GM12892 (cell line): ENCODE measurements at regions not wholly inside any gene's neighbourhood (a gene's known extent, or its start where the extent isn't known, plus 50 kb on each side); places are given as distances from the start of the nearest gene placed in this dataset.

Experiments
- DNase-seq: peaks from one replicate; pipeline ENCODE4 v3.0.0; 2011; ENCODE audit not compliant: insufficient read length
- FAIRE-seq: peaks from 2 replicates; lab custom pipeline; 2011; peaks lifted over from hg19 to GRCh38; lab: Jason Lieb, UNC
- POLR2A ChIP-seq: IDR thresholded peaks from 2 replicates; pipeline ENCODE4 v1.6.1; 2011; ENCODE audit warnings: low read depth, low read length, control low read depth
- POLR2AphosphoS5 ChIP-seq: IDR thresholded peaks from 2 replicates; pipeline ENCODE4 v1.6.1; 2011; ENCODE audit warnings: low read depth, low read length, control low read depth
- TAF1 ChIP-seq: IDR thresholded peaks from 2 replicates; pipeline ENCODE4 v1.6.1; 2011; ENCODE audit warnings: low read depth, mild to moderate bottlenecking, control low read depth, low read length, borderline replicate concordance

DNA sequence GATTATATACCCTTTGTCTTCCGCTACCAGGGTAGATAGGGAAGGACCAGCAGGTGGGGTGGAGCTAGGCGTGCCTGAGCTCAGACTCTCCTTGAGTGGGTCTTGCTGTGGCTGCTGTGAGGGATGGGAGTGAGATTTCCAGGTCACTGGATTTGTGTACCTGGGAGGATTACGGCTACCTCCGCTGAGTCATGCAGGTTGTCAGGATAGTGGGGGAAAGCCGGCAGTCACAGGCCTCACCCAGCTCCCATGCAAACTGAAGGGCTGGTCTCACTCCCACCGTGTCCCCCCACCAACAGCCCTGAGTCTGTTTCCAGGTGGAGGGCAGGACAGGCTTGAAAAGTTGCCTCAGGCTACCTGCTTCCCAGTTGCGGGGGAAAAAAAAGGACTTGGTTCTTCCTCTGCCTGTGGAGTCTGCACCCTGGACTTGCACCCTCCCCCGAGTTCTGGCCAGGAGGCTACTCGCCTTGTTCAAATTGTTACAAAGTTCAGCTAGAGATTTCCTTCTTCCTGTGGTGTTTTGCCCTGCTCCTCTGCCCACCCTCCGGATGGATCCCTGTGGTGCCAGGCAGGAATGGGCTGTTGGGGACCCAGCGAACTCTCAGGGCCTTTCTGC lies 268.3 kb downstream of the VAPA start:
- DNase-seq (no peak), FAIRE-seq (no peak)
- TF ChIP-seq TAF1 (no peak), POLR2A (no peak), POLR2AphosphoS5 (no peak)

DNA sequence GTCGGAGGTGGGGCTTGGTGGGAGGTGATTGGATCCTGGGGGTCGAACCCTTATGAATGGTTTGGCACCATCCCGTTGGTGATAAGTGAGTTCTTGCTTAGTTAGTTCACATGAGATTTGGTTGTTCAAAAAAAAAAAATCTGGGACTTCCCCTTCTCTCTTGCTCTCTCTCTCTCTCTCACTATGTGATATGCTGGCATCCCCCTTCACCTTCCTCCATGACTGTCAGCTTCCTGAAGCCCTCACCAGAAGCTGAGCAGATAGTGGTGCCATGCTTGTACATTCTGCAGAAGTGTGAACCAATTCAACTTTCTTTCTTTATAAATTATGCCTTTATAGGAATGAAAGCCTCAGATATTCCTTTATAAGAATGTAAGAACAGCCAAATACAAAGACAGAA lies 269.7 kb upstream of the APCDD1 start:
- no peak for TF ChIP-seq POLR2AphosphoS5
- TF ChIP-seq TAF1: no peak
- TF ChIP-seq POLR2A: no peak
- DNase-seq (no peak), FAIRE-seq (no peak)

DNA sequence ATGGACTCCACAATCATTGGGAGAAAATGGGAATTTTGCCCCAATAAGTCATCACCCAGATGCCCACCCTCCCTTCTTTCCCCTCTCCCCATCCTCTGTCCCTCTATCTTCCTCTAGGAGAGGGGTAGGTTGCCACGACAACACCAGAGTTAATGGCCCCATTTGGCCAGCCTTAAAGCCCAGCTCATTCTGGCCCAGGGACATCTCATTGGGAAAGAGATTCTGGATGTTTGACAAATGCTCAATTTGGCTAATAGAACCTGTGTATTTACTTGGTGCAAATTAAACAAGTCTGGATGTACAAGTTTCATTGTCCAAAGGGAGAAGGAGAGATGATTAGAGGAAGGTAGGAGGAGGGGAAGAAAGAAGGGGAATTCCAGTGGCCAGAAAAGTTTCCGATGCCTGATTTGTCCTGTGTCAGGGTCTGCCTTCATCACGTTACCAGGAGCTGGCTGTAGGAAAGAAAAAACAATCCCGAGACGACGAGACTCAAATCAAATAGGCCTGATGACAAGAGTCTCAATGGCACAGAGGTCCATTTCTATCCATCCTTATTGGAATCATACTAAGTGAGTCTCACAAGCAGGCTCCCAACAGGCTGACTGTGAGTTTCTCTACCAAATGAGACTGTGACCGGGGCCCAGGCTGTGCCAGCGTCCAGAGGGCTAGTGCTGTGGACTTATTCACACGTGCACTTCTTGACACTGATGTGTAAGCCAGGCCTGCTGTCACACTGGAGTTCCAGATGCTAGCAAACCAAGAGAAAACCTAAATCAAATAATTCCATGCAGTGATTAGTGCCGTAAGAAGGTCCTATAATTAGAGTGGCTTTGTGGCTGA lies 265.2 kb upstream of the APCDD1 start:
- TF ChIP-seq POLR2AphosphoS5 (no peak), POLR2A (no peak), TAF1 (no peak)
- DNase-seq: no peak
- no peak for FAIRE-seq

DNA sequence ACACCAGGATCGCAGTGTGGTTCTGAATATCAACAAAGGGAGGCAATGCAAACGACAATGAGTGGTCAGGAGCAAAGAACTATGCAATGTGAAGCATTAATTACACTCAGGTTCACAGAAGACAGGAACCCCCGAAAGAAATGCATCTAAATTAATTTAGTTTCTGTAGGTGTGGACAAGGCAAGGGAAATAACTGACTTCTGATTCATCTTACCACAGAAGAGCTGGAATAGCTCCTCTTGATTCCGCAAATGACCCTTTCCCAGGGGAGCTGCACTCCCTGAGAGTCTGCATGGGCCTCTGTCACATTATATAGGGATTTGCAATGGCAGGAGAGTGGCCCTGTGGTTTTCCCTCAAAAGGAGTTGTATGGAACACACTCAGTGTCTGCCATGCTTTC lies 263.9 kb upstream of the APCDD1 start:
- TF ChIP-seq POLR2AphosphoS5 (no peak), POLR2A (no peak), TAF1 (no peak)
- FAIRE-seq (no peak), DNase-seq (no peak)

DNA sequence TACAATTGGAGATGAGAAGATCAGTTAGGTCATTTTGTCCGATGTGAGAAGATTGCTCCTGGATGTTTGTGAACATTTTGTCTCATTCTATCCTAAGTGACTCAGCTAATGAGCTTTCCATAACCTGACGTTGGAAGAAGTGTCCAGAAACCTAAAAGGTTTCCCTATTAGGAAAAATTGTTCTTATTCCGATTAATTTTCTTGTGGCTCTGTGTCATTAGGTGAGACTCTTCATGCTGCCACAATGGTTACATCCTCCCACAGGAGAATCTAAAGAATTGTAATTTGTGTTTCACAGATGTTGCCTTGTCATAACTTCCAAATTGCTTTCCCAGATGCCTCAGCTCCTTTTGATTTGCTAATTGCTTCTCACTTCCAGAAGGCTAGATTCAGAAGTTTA lies 261.0 kb upstream of the APCDD1 start:
- no peak for TF ChIP-seq POLR2AphosphoS5
- no peak for TF ChIP-seq TAF1
- TF ChIP-seq POLR2A: no peak
- no peak for FAIRE-seq

DNA sequence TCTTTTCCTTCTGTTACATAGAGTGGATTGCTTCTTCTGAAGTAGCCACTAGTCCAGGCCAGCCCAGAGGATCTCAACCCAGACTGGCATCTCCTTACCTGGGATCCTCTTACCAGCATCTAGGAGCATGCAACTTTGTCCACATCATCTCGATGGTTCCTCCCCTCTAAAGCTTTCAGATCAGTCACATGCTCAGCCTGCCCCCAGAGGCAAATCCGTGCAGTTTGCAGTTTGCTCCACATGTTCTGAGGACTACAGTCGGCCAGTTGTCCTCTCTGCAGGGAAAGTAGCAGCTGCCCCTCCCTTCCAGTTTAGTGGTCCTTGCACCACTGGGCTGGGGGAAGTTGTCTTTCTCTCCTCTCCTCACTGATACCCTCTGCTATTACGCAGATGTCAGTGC lies 259.8 kb upstream of the APCDD1 start:
- TF ChIP-seq TAF1: no peak
- TF ChIP-seq POLR2AphosphoS5: no peak
- no peak for TF ChIP-seq POLR2A
- FAIRE-seq: no peak
- no peak for DNase-seq

More for the DNA sequence above, 261.0 kb upstream of the APCDD1 start:
- DNase-seq: no peak

DNA sequence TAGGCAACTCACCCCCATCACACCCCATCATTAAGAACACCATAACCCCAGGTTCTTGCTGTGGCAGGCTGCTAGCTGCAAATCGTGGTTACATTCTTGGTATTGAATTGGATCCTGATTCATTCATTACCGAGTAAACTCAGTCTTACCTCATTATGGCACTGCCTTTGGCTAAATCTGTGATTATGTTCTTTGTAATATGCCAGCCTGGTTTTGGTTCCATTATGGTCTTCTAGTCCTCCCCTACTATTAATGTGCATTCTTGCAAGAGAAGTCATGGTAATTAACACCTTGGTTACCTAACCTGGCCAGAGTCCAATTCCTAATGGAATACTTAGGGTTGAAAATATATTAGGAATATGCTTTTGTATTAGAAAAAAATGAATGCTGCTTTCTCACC lies 258.9 kb upstream of the APCDD1 start:
- FAIRE-seq (no peak), DNase-seq (no peak)
- TF ChIP-seq POLR2AphosphoS5: no peak
- no peak for TF ChIP-seq POLR2A
- TF ChIP-seq TAF1: no peak

DNA sequence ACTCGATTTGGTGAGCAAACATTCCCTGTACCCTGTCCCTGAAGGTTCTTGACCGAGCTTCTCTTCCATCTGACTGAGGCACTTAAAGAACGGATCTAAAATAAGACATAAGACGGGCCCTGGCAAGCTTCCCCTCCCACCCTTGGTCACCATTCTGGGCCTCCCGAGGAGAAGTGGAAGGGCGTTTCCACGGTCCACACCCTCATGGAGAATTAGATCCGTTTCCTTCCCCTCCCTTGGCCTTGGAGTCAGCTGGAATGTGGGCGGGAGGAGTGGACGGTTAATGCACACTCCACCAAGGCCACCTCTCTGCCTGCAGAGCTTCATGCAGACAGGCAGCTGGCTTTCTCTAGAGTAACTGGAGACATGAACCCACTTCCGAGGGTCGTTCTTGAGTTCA lies 257.3 kb upstream of the APCDD1 start:
- FAIRE-seq: no peak
- DNase-seq: no peak
- TF ChIP-seq POLR2A: no peak
- TF ChIP-seq TAF1: no peak
- TF ChIP-seq POLR2AphosphoS5: no peak

DNA sequence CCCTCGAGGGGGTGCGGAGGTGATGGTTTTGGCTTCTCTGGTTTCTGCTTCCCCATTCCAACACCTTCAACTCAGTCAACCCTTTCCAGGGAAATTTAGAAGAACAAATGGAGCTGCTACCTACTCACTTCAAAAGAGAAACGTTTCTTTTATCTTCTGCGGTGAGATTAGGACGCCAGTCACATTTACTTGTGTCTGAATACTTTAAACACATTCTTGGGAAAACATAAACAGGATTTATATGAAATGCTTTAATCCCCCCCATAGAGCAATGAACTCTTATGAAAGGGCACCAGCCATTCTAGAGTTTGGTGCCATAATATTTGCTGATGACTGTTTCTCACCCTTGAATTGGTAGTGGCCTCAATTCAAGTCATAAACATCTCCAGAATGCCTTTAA lies 253.2 kb upstream of the APCDD1 start:
- TF ChIP-seq POLR2A (no peak), POLR2AphosphoS5 (no peak), TAF1 (no peak)
- no peak for FAIRE-seq
- no peak for DNase-seq

DNA sequence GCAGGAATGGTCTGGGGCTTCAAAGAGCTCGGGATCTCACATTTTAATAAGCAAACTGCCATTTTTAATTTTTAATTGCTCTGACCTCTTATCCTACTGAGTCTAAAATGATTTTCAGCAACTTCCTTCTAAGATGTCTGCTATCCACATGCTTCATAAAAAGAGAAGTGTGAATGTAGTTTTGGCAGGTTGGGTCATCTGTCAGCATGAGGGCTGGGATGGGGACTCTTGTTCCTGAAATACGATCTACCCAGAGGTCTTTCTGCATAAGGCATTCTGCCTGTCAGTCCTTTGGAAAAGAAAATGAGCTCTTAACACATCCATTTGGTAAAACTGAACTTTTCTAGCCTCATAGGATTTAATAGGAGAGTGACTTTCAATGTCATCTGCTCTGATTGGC lies 252.8 kb upstream of the APCDD1 start:
- TF ChIP-seq POLR2AphosphoS5 (no peak), TAF1 (no peak), POLR2A (no peak)
- DNase-seq (no peak), FAIRE-seq (no peak)

DNA sequence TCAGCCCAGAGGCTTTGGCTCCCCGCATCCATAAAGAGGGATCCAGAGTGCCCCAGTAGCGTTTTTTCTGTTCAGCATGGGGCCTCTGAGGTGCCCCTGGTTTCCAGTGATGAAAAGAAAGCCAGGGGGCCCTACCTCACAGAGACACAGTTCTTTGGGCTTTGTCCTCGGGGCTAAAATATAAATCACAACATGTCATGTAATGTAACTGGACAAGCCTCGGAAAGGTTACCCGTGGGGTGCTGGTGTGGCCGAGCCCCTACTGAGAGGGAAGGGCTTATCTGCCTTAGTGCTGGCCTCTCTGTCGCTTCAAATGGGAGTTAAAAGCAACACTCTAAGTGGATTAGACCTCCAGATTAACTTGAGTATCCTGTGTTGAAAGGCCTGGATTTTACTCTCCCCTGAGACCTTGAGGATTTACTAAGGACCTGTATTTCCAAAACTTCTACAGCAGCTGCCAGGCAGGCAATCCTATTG lies 251.6 kb upstream of the APCDD1 start:
- DNase-seq (no peak), FAIRE-seq (no peak)
- TF ChIP-seq POLR2A (no peak), POLR2AphosphoS5 (no peak), TAF1 (no peak)

DNA sequence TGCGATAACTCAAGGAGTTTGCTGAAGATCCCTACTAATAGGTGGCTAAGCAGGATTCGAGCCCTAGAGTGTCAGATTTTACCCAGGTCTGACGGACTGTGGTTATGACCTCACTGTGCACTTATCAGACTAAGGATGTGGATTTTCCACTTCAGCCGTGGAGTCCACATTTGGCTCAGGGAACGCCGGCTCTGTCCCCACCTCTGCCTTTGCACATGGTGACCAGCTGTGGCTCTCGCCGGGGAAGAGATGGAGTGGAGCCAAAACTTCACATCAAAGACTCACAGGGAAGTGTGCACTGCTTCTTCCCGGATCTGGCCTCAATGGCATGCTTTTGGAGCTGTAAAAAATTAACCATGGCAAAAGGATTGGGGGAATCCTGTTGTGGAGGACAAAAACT lies 249.3 kb upstream of the APCDD1 start:
- DNase-seq: no peak

More for the DNA sequence above, 249.3 kb upstream of the APCDD1 start:
- no peak for FAIRE-seq
- no peak for TF ChIP-seq TAF1
- no peak for TF ChIP-seq POLR2A
- no peak for TF ChIP-seq POLR2AphosphoS5
